ENCODE measurements at regions not wholly inside any gene's neighbourhood (a gene's known extent, or its start where the extent isn't known, plus 50 kb on each side); places are given as distances from the start of the nearest gene placed in this dataset.

GRCh38 chr1:234546387-234546704 lies 63.6 kb downstream of the IRF2BP2 start (continued):
- TF ChIP-seq REST (IDR thresholded peaks at IDR 0.05; ENCODE audit: borderline replicate concordance in 1 of 2, low read depth in 1 of 2, low read length in 2 of 2) (no peak), JUN (CRISPR knock-in tag; IDR thresholded peaks at IDR 0.05) (no peak), ELK4 (CRISPR knock-in tag; IDR thresholded peaks at IDR 0.05; ENCODE audit: borderline replicate concordance) (no peak), ERF (CRISPR knock-in tag; IDR thresholded peaks at IDR 0.05) (no peak)

GRCh38 chr1:234545517-234546386 lies 64.2 kb downstream of the IRF2BP2 start:
- in situ Hi-C loops (cut with HindIII; ENCODE audit: extremely low pct_ligation_motif_present, low pct_unique_long_range_greater_than_20kb): no loop called here
- H3K9ac ChIP-seq (ENCODE audit: insufficient read depth, low read depth, low read length): peak overlapping the region; percentile 69
- TF ChIP-seq TSC22D2 (CRISPR knock-in tag; IDR thresholded peaks at IDR 0.05; ENCODE audit: borderline replicate concordance) (no peak), U2AF2 (IDR thresholded peaks at IDR 0.05; ENCODE audit: low read depth, low read length) (no peak), CHD2 (IDR thresholded peaks at IDR 0.05; ENCODE audit: low read depth, low read length) (no peak), ZBTB26 (CRISPR knock-in tag; IDR thresholded peaks at IDR 0.05; ENCODE audit: borderline replicate concordance) (no peak), NCOA1 (CRISPR knock-in tag; IDR thresholded peaks at IDR 0.05) (no peak)

More at GRCh38 chr1:234545517-234546386, 64.2 kb downstream of the IRF2BP2 start:
- intact Hi-C loops (cut with micrococcal nuclease; ENCODE audit: unreplicated experiment): loop anchor here (2.0 to 10.0 kb wide), 2 partner anchors 51 to 55 kb away; no protein-coding TSS in a partner anchor
- 5% methylated on average over 14 of the region's 14 CpGs for WGBS (ENCODE audit: low lambda C conversion rate)
- CTCF ChIA-PET (ENCODE audit: low intra/inter-chr PET ratio, low total read pairs): no interaction called here
- H3K4me1 ChIP-seq (ENCODE audit: insufficient read depth, low read length): peaks cover 51% of the 10 kb centered on the region
- peak; percentile 88 for ATAC-seq
- no peaks in the 10 kb centered on the region for H3K9me3 ChIP-seq (ENCODE audit: low read length)
- TSS peak; percentile 94 for BruUV-seq (replicated peaks)
- no peak overlapping the region for H2AFZ ChIP-seq (ENCODE audit: low read length)
- peak overlapping the region; percentile 72 for H3K27ac ChIP-seq (ENCODE audit: extremely low read length, insufficient read depth, low read length)
- POLR2A ChIA-PET: interaction anchor here (0.6 to 4.1 kb wide), 20 partner anchors 9 to 430 kb away, joined by 3 to 26 read pairs (median 5); partner anchors contain the start of gene IRF2BP2
- peak overlapping the region; percentile 22 to 67 (median 40); a peak in 5 of 6 replicates for H3K4me3 ChIP-seq (replicated peaks in 1 of 3; ENCODE audit: insufficient read depth in 1 of 3, low read depth in 2 of 3, low read length in 3 of 3)
- H3K27me3 ChIP-seq (ENCODE audit: control insufficient read depth in 1 of 2, insufficient read depth in 2 of 2, low read length in 2 of 2): peaks cover 0 to 3% of the 10 kb centered on the region in 2 experiments; a peak in 3 of 5 replicates
- peak overlapping the region; percentile 80 for H3K4me2 ChIP-seq (ENCODE audit: low read depth, low read length)
- DNase-seq (ENCODE audit: low spot score): peak; percentile 85
- FAIRE-seq: peak; percentile 81
- H3K36me3 ChIP-seq (replicated peaks in 1 of 2; ENCODE audit: control insufficient read depth in 1 of 2, insufficient read depth in 2 of 2, low read length in 2 of 2): no peaks in the 10 kb centered on the region
- no peaks in the 10 kb centered on the region for H3K79me2 ChIP-seq (ENCODE audit: insufficient read depth, low read length)
- H4K20me1 ChIP-seq (ENCODE audit: insufficient read depth, low read length): no peaks in the 10 kb centered on the region

Data from HepG2 (cell line).